ENCODE measurements at regions not wholly inside any gene's neighbourhood (a gene's known extent, or its start where the extent isn't known, plus 50 kb on each side); places are given as distances from the start of the nearest gene placed in this dataset.

DNA sequence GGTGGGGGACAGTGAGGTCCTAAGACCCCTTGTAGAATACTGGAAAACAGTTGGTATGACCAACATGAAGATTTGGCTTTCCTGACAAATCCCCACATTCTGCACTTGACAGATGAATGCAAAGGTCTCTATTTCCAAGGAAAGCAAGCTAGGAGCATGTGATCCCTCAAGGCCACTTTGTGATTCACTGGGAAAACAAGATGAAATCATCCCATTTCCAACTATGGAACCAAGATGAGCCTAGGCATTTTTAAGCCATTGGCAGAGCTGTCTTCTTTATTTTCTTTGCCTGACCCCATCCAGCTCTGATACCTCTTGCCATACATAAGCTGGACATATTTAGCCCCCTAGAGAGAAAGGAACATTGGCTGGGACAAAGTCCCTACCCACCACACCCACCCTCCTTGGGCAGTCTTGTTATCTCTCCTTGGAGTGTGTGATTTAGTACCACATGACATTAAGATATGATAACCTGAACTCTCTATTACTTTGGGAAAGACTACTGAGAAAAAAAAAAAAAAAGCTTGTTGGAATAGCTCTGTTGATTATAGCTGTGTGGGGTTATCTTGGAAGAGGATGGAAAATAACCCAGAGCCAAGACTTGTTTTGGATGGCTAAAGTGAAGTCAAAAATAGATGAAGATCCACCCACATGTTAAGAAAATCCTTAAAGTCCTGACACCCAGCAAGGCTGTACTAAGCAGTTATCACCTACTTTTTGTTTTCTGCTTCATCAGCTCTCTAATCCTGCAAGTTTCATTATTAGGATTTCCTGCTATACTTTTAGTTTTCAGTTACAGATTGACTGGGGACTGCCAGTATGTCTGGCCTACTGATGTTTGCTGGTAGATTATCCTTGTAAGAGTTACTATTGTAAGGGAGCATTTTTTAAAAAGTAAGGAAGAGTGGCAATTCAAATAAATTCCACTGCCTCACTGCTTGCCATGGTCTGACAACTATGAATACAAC lies 90.1 kb upstream of the PREP start:
- Histone ChIP-seq H3K4me3 (no peak overlapping the region), H3K27me3 (ENCODE audit: insufficient read depth in 3 of 3, low read length in 2 of 3) (no peaks in the 10 kb centered on the region), H3K27ac (no peak overlapping the region), H3K36me3 (ENCODE audit: insufficient read depth in 1 of 2, low read depth in 1 of 2) (no peaks in the 10 kb centered on the region), H3K4me1 (no peaks in the 10 kb centered on the region), H3K9me3 (no peaks in the 10 kb centered on the region)
- TF ChIP-seq, protein P1, sequence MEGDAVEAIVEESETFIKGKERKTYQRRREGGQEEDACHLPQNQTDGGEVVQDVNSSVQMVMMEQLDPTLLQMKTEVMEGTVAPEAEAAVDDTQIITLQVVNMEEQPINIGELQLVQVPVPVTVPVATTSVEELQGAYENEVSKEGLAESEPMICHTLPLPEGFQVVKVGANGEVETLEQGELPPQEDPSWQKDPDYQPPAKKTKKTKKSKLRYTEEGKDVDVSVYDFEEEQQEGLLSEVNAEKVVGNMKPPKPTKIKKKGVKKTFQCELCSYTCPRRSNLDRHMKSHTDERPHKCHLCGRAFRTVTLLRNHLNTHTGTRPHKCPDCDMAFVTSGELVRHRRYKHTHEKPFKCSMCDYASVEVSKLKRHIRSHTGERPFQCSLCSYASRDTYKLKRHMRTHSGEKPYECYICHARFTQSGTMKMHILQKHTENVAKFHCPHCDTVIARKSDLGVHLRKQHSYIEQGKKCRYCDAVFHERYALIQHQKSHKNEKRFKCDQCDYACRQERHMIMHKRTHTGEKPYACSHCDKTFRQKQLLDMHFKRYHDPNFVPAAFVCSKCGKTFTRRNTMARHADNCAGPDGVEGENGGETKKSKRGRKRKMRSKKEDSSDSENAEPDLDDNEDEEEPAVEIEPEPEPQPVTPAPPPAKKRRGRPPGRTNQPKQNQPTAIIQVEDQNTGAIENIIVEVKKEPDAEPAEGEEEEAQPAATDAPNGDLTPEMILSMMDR (IDR thresholded peaks at IDR 0.05) = no peak
- ATAC-seq = no peak
- no peak for DNase-seq
- intact Hi-C loops (cut with DNase I) = no loop called here

DNA sequence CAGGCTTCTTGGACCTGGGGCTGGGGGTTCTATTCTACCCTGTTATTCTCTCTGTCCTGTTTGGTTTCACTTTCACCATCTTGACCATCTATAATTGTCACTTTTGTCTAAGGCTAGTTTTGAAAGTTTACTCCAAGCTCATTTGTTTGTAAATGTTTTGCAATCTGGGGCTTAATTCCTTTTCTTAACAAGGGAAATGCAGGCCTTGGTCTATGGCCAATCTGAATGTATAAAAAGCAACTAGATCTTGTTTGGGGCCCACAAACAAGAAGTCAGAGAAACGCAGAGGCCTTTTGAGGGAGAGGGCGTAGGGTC lies 86.3 kb upstream of the PREP start:
- DNase-seq = no peak
- H3K27ac ChIP-seq = no peak overlapping the region
- intact Hi-C loops (cut with DNase I) = loop anchor here (5.0 to 10.0 kb wide), 4 partner anchors 598 to 816 kb away; partner anchors contain the start of gene PRDM1 (in 1 of the 2)
- 76 to 91% (median 86%) methylated on average over 2 of the region's 2 CpGs for WGBS, 3 donors
- no peak for ATAC-seq
- no peaks in the 10 kb centered on the region for H3K36me3 ChIP-seq (ENCODE audit: insufficient read depth in 1 of 2, low read depth in 1 of 2)
- no peaks in the 10 kb centered on the region for H3K27me3 ChIP-seq (ENCODE audit: insufficient read depth in 3 of 3, low read length in 2 of 3)
- no peaks in the 10 kb centered on the region for H3K4me1 ChIP-seq
- TF ChIP-seq, protein P1 (IDR thresholded peaks at IDR 0.05) = no peak
- peak overlapping the region; percentile 13 for H3K4me3 ChIP-seq
- H3K9me3 ChIP-seq = no peaks in the 10 kb centered on the region

DNA sequence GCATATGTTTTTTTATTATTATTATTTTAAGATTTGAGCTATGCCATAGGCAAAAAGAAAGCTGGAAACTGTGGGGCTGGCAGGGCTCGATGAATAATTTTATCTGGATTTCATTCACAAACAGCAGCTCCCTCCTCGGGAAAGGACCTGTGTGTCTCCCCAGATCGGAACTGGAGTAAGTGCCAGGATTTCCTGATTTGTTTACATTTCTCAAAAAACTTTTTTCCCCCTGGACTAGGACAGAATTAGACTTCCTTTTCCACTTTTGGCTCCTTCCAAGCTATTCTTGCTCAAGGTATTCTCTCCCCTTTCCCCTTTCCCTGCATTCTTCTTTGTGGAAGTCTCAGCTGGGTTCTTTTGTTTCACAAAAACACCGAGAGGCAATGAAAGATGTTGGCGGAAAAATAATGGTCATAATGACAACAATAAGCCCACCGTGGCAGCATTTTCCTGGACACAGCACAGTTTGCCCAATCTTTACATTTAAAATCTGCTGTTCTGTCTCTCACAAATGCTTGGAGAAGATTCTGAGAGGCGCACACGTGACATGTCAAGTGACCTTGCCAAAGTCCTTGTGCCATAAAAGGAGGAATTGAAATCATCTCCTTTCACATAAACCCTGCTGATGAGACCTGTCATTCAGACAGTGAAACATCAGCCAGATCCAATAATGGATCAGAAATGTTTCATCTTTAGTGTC lies 85.8 kb upstream of the PREP start:
- no peak overlapping the region for H3K27ac ChIP-seq
- 33 to 41% (median 38%) methylated on average over 8 of the region's 8 CpGs for whole genome bisulfite sequencing, 3 donors
- H3K4me3 ChIP-seq = peak overlapping the region; percentile 13
- ATAC-seq (no peak), DNase-seq (no peak)
- intact Hi-C loops (cut with DNase I) = loop anchor here (5.0 to 10.0 kb wide), 4 partner anchors 599 to 816 kb away; partner anchors contain the start of gene PRDM1 (in 1 of the 2)
- no peaks in the 10 kb centered on the region for H3K27me3 ChIP-seq (ENCODE audit: insufficient read depth in 3 of 3, low read length in 2 of 3)
- no peaks in the 10 kb centered on the region for H3K4me1 ChIP-seq
- TF ChIP-seq, protein P1 (IDR thresholded peaks at IDR 0.05) = no peak
- no peaks in the 10 kb centered on the region for H3K9me3 ChIP-seq
- no peaks in the 10 kb centered on the region for H3K36me3 ChIP-seq (ENCODE audit: insufficient read depth in 1 of 2, low read depth in 1 of 2)

DNA sequence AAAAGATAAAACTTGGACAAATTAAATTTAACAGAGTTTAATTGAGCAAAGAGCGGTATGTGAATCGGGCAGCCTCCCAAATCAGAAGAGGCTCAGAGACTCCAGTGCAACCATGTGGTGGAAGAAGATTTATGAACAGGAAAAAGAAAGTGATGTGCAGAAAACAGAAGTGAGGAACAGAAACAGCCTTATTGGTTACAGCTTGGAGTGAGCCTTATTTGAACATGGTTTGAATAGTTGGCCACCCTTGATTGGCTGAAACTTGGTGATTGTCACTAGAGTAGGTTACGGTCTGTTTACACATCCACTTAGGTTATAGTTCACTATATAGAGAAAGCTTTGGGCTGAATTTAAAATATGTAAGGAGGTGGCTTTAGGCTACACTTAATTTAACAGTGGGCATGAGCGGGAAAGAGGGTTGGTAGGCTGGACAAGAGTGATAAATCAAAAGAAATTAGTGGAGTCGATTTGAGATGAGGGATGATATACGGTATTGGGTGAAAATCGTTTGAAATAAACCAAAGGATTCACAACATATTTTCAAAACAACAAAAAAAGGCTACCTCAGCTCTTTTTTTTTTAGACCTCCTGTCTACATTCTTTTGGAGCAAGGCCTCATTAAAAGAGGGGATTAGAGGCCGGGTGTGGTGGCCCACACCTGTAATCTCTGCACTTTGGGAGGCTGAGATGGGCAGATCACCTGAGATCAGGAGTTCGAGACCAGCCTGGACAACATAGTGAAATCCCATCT lies 84.3 kb upstream of the PREP start:
- Histone ChIP-seq H3K27ac (no peak overlapping the region), H3K27me3 (ENCODE audit: insufficient read depth in 3 of 3, low read length in 2 of 3) (no peaks in the 10 kb centered on the region), H3K4me3 (no peak overlapping the region), H3K9me3 (no peaks in the 10 kb centered on the region), H3K4me1 (no peaks in the 10 kb centered on the region), H3K36me3 (ENCODE audit: insufficient read depth in 1 of 2, low read depth in 1 of 2) (no peaks in the 10 kb centered on the region)
- TF ChIP-seq, protein P1 (IDR thresholded peaks at IDR 0.05) = no peak
- no peak for DNase-seq
- ATAC-seq = no peak
- intact Hi-C loops (cut with DNase I) = loop anchor here (5.0 to 10.0 kb wide), 4 partner anchors 600 to 818 kb away; partner anchors contain the start of gene PRDM1 (in 1 of the 2)
- WGBS, 3 donors = 96 to 97% (median 96%) methylated on average over 9 of the region's 9 CpGs

All from psoas muscle (tissue), 7 donors.